Caco-2 (cell line): ENCODE measurements at regions not wholly inside any gene's neighbourhood (a gene's known extent, or its start where the extent isn't known, plus 50 kb on each side); places are given as distances from the start of the nearest gene placed in this dataset.

Experiments used
- BruUV-seq: library from RNA; stranded (reverse); fragments of 400-500 nt; replicated peaks from 2 replicates; lab custom pipeline; 2021; lab: Mats Ljungman, UMichigan
- CTCF ChIA-PET: fragments of 300-600 bp; sonication (Branson Sonifier 250); formaldehyde crosslinking; loops from one replicate; lab custom pipeline; 2022; ENCODE audit warnings: antibody characterized with exemption; lab: Charles Lee
- POLR2A ChIA-PET: fragments of 300-600 bp; sonication (Branson Sonifier 250); formaldehyde crosslinking; loops from one replicate; lab custom pipeline; 2022; ENCODE audit warnings: antibody characterized with exemption; lab: Charles Lee
- DNase-seq, 2 experiments: peaks; one replicate each; pipeline versions ENCODE4 v3.0.0 to v3.0.0-alpha.2; 2020 to 2022
- H3K27me3 ChIP-seq: replicated peaks from 2 replicates; pipeline ENCODE4 v1.6.0; 2011; ENCODE audit warnings: low read length; ENCODE audit not compliant: control insufficient read depth, insufficient read depth
- H3K36me3 ChIP-seq: 2 replicates; pipeline ENCODE4 v1.5.1; 2011; ENCODE audit warnings: low read length; ENCODE audit not compliant: control insufficient read depth, insufficient read depth
- H3K4me1 ChIP-seq: fragments of 250-450 bp; sonication (Bioruptor Pico); 2 replicates; pipeline ENCODE4 v1.5.1; 2020; ENCODE audit warnings: mild to moderate bottlenecking
- H3K4me3 ChIP-seq: 2 replicates; pipeline ENCODE4 v1.5.1; 2011; ENCODE audit warnings: low read depth, mild to moderate bottlenecking, control low read depth, low read length
- H3K9me3 ChIP-seq: fragments of 250-450 bp; sonication (Bioruptor Pico); 2 replicates; pipeline ENCODE4 v1.5.1; 2020; ENCODE audit warnings: mild to moderate bottlenecking, moderate library complexity
- H3K27ac Mint-ChIP-seq: one replicate; pipeline ENCODE4 v1.8.0; 2022; ENCODE audit warnings: mixed read lengths; ENCODE audit not compliant: unreplicated experiment
- H3K27me3 Mint-ChIP-seq: one replicate; pipeline ENCODE4 v1.8.0; 2022; ENCODE audit warnings: mixed read lengths; ENCODE audit not compliant: insufficient read depth, unreplicated experiment
- H3K36me3 Mint-ChIP-seq: one replicate; pipeline ENCODE4 v1.8.0; 2022; ENCODE audit warnings: mild to moderate bottlenecking, mixed read lengths; ENCODE audit not compliant: insufficient read depth, unreplicated experiment
- H3K4me1 Mint-ChIP-seq: one replicate; pipeline ENCODE4 v1.8.0; 2022; ENCODE audit warnings: low read depth, mixed read lengths; ENCODE audit not compliant: unreplicated experiment
- H3K4me3 Mint-ChIP-seq: one replicate; pipeline ENCODE4 v1.8.0; 2022; ENCODE audit warnings: mild to moderate bottlenecking, moderate library complexity, mixed read lengths; ENCODE audit not compliant: unreplicated experiment
- H3K9me3 Mint-ChIP-seq: one replicate; pipeline ENCODE4 v1.8.0; 2022; ENCODE audit warnings: mixed read lengths; ENCODE audit not compliant: unreplicated experiment
- CTCF ChIP-seq, 2 experiments: fragments of 200-600 bp in 1 of 2; IDR thresholded peaks; 1 replicate in 1 of 2; 2 replicates in 1 of 2; pipeline versions ENCODE4 v1.5.1 to v1.8.0; 2011 to 2022; ENCODE audit warnings: antibody characterized with exemption in 1 of 2, control low read depth in 1 of 2, inconsistent platforms in 1 of 2, low read depth in 1 of 2, low read length in 1 of 2, mild to moderate bottlenecking in 1 of 2, moderate library complexity in 1 of 2; ENCODE audit not compliant: insufficient read depth in 1 of 2, severe bottlenecking in 1 of 2, unreplicated experiment in 1 of 2
- intact Hi-C: fragments of 100-400 bp; cut with micrococcal nuclease; formaldehyde crosslinking; loops from one replicate; pipeline ENCODE4 v1.10.0; 2022; ENCODE audit not compliant: unreplicated experiment

- intact Hi-C loops, result no loop called here
- Mint-ChIP-seq H3K27ac (no peak overlapping the region), H3K27me3 (no peaks in the 10 kb centered on the region), H3K4me1 (no peaks in the 10 kb centered on the region), H3K9me3 (no peaks in the 10 kb centered on the region), H3K36me3 (no peaks in the 10 kb centered on the region), H3K4me3 (no peak overlapping the region)
- BruUV-seq, result no TSS peak
- H3K4me3 ChIP-seq, result no peak overlapping the region
- no peaks in the 10 kb centered on the region for H3K36me3 ChIP-seq
- POLR2A ChIA-PET, result no interaction called here
- TF ChIP-seq CTCF (IDR thresholded peaks at IDR 0.05; ENCODE audit: insufficient read depth in 1 of 2, low read depth in 1 of 2, low read length in 1 of 2, severe bottlenecking in 1 of 2, unreplicated experiment in 1 of 2), result no peak
- CTCF ChIA-PET, result no interaction called here
- no peaks in the 10 kb centered on the region for H3K4me1 ChIP-seq
- H3K9me3 ChIP-seq, result no peaks in the 10 kb centered on the region
- no peaks in the 10 kb centered on the region for H3K27me3 ChIP-seq
- no peak for DNase-seq
Observed at GRCh38 chrX:112254896-112255295, 172.3 kb upstream of the TRPC5 start.

GRCh38 chrX:112247714-112248113 lies 165.1 kb upstream of the TRPC5 start:
- BruUV-seq, result no TSS peak
- Mint-ChIP-seq H3K4me1 (no peaks in the 10 kb centered on the region), H3K9me3 (no peaks in the 10 kb centered on the region), H3K36me3 (no peaks in the 10 kb centered on the region), H3K27me3 (no peaks in the 10 kb centered on the region), H3K4me3 (no peak overlapping the region), H3K27ac (no peak overlapping the region)
- no peaks in the 10 kb centered on the region for H3K9me3 ChIP-seq
- ChIA-PET CTCF (no interaction called here), POLR2A (no interaction called here)
- H3K4me3 ChIP-seq, result no peak overlapping the region
- DNase-seq, result no peak
- H3K27me3 ChIP-seq, result no peaks in the 10 kb centered on the region
- TF ChIP-seq CTCF (IDR thresholded peaks at IDR 0.05; ENCODE audit: insufficient read depth in 1 of 2, low read depth in 1 of 2, low read length in 1 of 2, severe bottlenecking in 1 of 2, unreplicated experiment in 1 of 2), result no peak
- H3K4me1 ChIP-seq, result no peaks in the 10 kb centered on the region
- intact Hi-C loops, result no loop called here
- no peaks in the 10 kb centered on the region for H3K36me3 ChIP-seq

- ChIA-PET CTCF (no interaction called here), POLR2A (no interaction called here)
- no TSS peak for BruUV-seq
- no peaks in the 10 kb centered on the region for H3K4me1 Mint-ChIP-seq
- H3K9me3 ChIP-seq, result no peaks in the 10 kb centered on the region
- H3K9me3 Mint-ChIP-seq, result no peaks in the 10 kb centered on the region
- no peak overlapping the region for H3K4me3 Mint-ChIP-seq
- DNase-seq, result no peak
- H3K36me3 ChIP-seq, result no peaks in the 10 kb centered on the region
- H3K27me3 ChIP-seq, result no peaks in the 10 kb centered on the region
- TF ChIP-seq CTCF (IDR thresholded peaks at IDR 0.05; ENCODE audit: insufficient read depth in 1 of 2, low read depth in 1 of 2, low read length in 1 of 2, severe bottlenecking in 1 of 2, unreplicated experiment in 1 of 2), result no peak
- H3K27ac Mint-ChIP-seq, result no peak overlapping the region
- no peaks in the 10 kb centered on the region for H3K4me1 ChIP-seq
- intact Hi-C loops, result no loop called here
- no peak overlapping the region for H3K4me3 ChIP-seq
- H3K36me3 Mint-ChIP-seq, result no peaks in the 10 kb centered on the region
- H3K27me3 Mint-ChIP-seq, result no peaks in the 10 kb centered on the region
Observed at GRCh38 chrX:112235547-112235946, 153.0 kb upstream of the TRPC5 start.
